Astrocyte (in vitro differentiated cells and primary cell): ENCODE measurements at regions not wholly inside any gene's neighbourhood (a gene's known extent, or its start where the extent isn't known, plus 50 kb on each side); places are given as distances from the start of the nearest gene placed in this dataset.

Experiments used
- DNase-seq: peaks from one replicate; pipeline ENCODE4 v3.0.0-alpha.2; 2010; ENCODE audit warnings: low read depth
- FAIRE-seq: peaks from 2 replicates; lab custom pipeline; 2011; peaks lifted over from hg19 to GRCh38; lab: Jason Lieb, UNC
- H2AFZ ChIP-seq: 2 replicates; pipeline ENCODE4 v1.6.0; 2012; ENCODE audit warnings: low read depth, low read length, inconsistent platforms
- H3K27ac ChIP-seq: 2 replicates; pipeline ENCODE4 v1.5.1; 2011; ENCODE audit warnings: low read depth, low read length, inconsistent platforms
- H3K27me3 ChIP-seq: 2 replicates; pipeline ENCODE4 v1.6.0; 2011; ENCODE audit warnings: low read length, inconsistent platforms; ENCODE audit not compliant: insufficient read depth
- H3K36me3 ChIP-seq: 2 replicates; pipeline ENCODE4 v1.5.1; 2011; ENCODE audit warnings: low read length, inconsistent platforms; ENCODE audit not compliant: insufficient read depth
- H3K4me1 ChIP-seq: 2 replicates; pipeline ENCODE4 v1.5.1; 2011; ENCODE audit warnings: low read length, inconsistent platforms; ENCODE audit not compliant: insufficient read depth
- H3K4me2 ChIP-seq: 2 replicates; pipeline ENCODE4 v1.6.0; 2012; ENCODE audit warnings: low read length, inconsistent platforms
- H3K4me3 ChIP-seq: 2 replicates; pipeline ENCODE4 v1.5.1; 2011; ENCODE audit warnings: low read depth, mild to moderate bottlenecking, low read length, inconsistent platforms; ENCODE audit not compliant: insufficient read depth
- H3K79me2 ChIP-seq: 2 replicates; pipeline ENCODE4 v1.6.0; 2012; ENCODE audit warnings: mild to moderate bottlenecking, low read length, inconsistent platforms; ENCODE audit not compliant: insufficient read depth
- H3K9ac ChIP-seq: 2 replicates; pipeline ENCODE4 v1.6.0; 2012; ENCODE audit warnings: mild to moderate bottlenecking, low read length, inconsistent platforms
- H3K9me3 ChIP-seq: 2 replicates; pipeline ENCODE4 v1.5.1; 2012; ENCODE audit warnings: low read depth, mild to moderate bottlenecking, low read length, inconsistent platforms; ENCODE audit not compliant: insufficient read depth
- H4K20me1 ChIP-seq: 2 replicates; pipeline ENCODE4 v1.6.0; 2012; ENCODE audit warnings: low read length, inconsistent platforms; ENCODE audit not compliant: insufficient read depth
- H3K27ac Mint-ChIP-seq: one replicate; pipeline ENCODE4 v1.8.0; 2021; ENCODE audit warnings: mild to moderate bottlenecking, mixed read lengths; ENCODE audit not compliant: unreplicated experiment
- H3K27me3 Mint-ChIP-seq: one replicate; pipeline ENCODE4 v1.8.0; 2021; ENCODE audit warnings: low read depth, mixed read lengths; ENCODE audit not compliant: unreplicated experiment
- H3K36me3 Mint-ChIP-seq: one replicate; pipeline ENCODE4 v1.8.0; 2021; ENCODE audit warnings: low read depth, mixed read lengths; ENCODE audit not compliant: unreplicated experiment
- H3K4me1 Mint-ChIP-seq: one replicate; pipeline ENCODE4 v1.8.0; 2021; ENCODE audit warnings: low read depth, mixed read lengths; ENCODE audit not compliant: unreplicated experiment
- H3K4me3 Mint-ChIP-seq: one replicate; pipeline ENCODE4 v1.8.0; 2021; ENCODE audit warnings: mild to moderate bottlenecking, moderate library complexity, mixed read lengths; ENCODE audit not compliant: unreplicated experiment
- H3K9me3 Mint-ChIP-seq: one replicate; pipeline ENCODE4 v1.8.0; 2021; ENCODE audit warnings: mild to moderate bottlenecking, mixed read lengths; ENCODE audit not compliant: unreplicated experiment
- CTCF ChIP-seq: IDR thresholded peaks from 2 replicates; pipeline ENCODE4 v1.5.1; 2011; ENCODE audit warnings: low read depth, mild to moderate bottlenecking, inconsistent platforms, low read length, moderate library complexity; ENCODE audit not compliant: insufficient read depth
- EZH2 ChIP-seq: IDR thresholded peaks from 2 replicates; pipeline ENCODE4 v1.6.1; 2012; ENCODE audit warnings: mild to moderate bottlenecking, low read length, inconsistent platforms; ENCODE audit not compliant: insufficient read depth

GRCh38 chr2:183416753-183417152 lies 292.5 kb downstream of the NUP35 start:
- Mint-ChIP-seq H3K4me1 (peaks cover 1% of the 10 kb centered on the region), H3K9me3 (no peaks in the 10 kb centered on the region), H3K4me3 (no peak overlapping the region), H3K27ac (peak overlapping the region; percentile 34), H3K36me3 (no peaks in the 10 kb centered on the region), H3K27me3 (no peaks in the 10 kb centered on the region)
- Histone ChIP-seq H3K9ac (no peak overlapping the region), H3K27ac (no peak overlapping the region), H2AFZ (no peak overlapping the region), H3K36me3 (no peaks in the 10 kb centered on the region), H4K20me1 (no peaks in the 10 kb centered on the region), H3K4me3 (no peak overlapping the region), H3K27me3 (no peaks in the 10 kb centered on the region), H3K9me3 (no peaks in the 10 kb centered on the region), H3K4me2 (no peak overlapping the region), H3K79me2 (no peaks in the 10 kb centered on the region), H3K4me1 (no peaks in the 10 kb centered on the region)
- no peak for FAIRE-seq
- TF ChIP-seq EZH2, result no peak
- TF ChIP-seq CTCF, result no peak
- DNase-seq, result no peak

- no peaks in the 10 kb centered on the region for H3K4me1 ChIP-seq
- H3K27me3 ChIP-seq, result no peaks in the 10 kb centered on the region
- H3K27ac Mint-ChIP-seq, result no peak overlapping the region
- H3K79me2 ChIP-seq, result no peaks in the 10 kb centered on the region
- H4K20me1 ChIP-seq, result no peaks in the 10 kb centered on the region
- H3K9ac ChIP-seq, result no peak overlapping the region
- no peaks in the 10 kb centered on the region for H3K27me3 Mint-ChIP-seq
- no peak overlapping the region for H3K4me3 ChIP-seq
- TF ChIP-seq CTCF, result no peak
- no peak for TF ChIP-seq EZH2
- H3K27ac ChIP-seq, result no peak overlapping the region
- no peak overlapping the region for H2AFZ ChIP-seq
- H3K9me3 Mint-ChIP-seq, result peaks cover 10% of the 10 kb centered on the region
- H3K4me1 Mint-ChIP-seq, result no peaks in the 10 kb centered on the region
- H3K4me2 ChIP-seq, result no peak overlapping the region
- H3K36me3 ChIP-seq, result no peaks in the 10 kb centered on the region
- no peak for DNase-seq
- no peaks in the 10 kb centered on the region for H3K9me3 ChIP-seq
- FAIRE-seq, result no peak
- no peaks in the 10 kb centered on the region for H3K36me3 Mint-ChIP-seq
- no peak overlapping the region for H3K4me3 Mint-ChIP-seq
Measured at GRCh38 chr2:183426825-183427224, 302.6 kb downstream of the NUP35 start.

GRCh38 chr2:183427558-183427957 lies 303.3 kb downstream of the NUP35 start:
- Histone ChIP-seq H4K20me1 (no peaks in the 10 kb centered on the region), H3K79me2 (no peaks in the 10 kb centered on the region), H3K4me3 (no peak overlapping the region), H3K27me3 (no peaks in the 10 kb centered on the region), H3K27ac (no peak overlapping the region), H2AFZ (no peak overlapping the region), H3K9me3 (no peaks in the 10 kb centered on the region), H3K4me1 (no peaks in the 10 kb centered on the region), H3K36me3 (no peaks in the 10 kb centered on the region), H3K9ac (no peak overlapping the region), H3K4me2 (no peak overlapping the region)
- Mint-ChIP-seq H3K9me3 (peaks cover 10% of the 10 kb centered on the region), H3K4me3 (no peak overlapping the region), H3K36me3 (no peaks in the 10 kb centered on the region), H3K4me1 (no peaks in the 10 kb centered on the region), H3K27ac (no peak overlapping the region), H3K27me3 (no peaks in the 10 kb centered on the region)
- FAIRE-seq (no peak), DNase-seq (no peak)
- no peak for TF ChIP-seq CTCF
- TF ChIP-seq EZH2, result no peak
